AG09309 (cell line): ENCODE measurements at regions not wholly inside any gene's neighbourhood (a gene's known extent, or its start where the extent isn't known, plus 50 kb on each side); places are given as distances from the start of the nearest gene placed in this dataset.
"Not testable (repeated sequence)": the region's sequence is repeated elsewhere in the genome, so short reads cannot be mapped to it uniquely, and the experiment has no call there.

Experiments used
- DNase-seq: peaks from one replicate; pipeline ENCODE4 v3.0.0-alpha.2; 2010; ENCODE audit warnings: low read depth
- H3K4me3 ChIP-seq: 2 replicates; pipeline ENCODE4 v1.5.1; 2011; ENCODE audit warnings: mild to moderate bottlenecking, low read depth, low read length, moderate library complexity; ENCODE audit not compliant: control insufficient read depth
- TF ChIP-seq, protein P1 (sequence below): IDR thresholded peaks from 2 replicates; pipeline ENCODE4 v1.5.1; 2011; ENCODE audit warnings: mild to moderate bottlenecking, low read depth, low read length, inconsistent platforms; ENCODE audit not compliant: insufficient read depth, control insufficient read depth; ENCODE audit errors: missing control alignments

DNA sequence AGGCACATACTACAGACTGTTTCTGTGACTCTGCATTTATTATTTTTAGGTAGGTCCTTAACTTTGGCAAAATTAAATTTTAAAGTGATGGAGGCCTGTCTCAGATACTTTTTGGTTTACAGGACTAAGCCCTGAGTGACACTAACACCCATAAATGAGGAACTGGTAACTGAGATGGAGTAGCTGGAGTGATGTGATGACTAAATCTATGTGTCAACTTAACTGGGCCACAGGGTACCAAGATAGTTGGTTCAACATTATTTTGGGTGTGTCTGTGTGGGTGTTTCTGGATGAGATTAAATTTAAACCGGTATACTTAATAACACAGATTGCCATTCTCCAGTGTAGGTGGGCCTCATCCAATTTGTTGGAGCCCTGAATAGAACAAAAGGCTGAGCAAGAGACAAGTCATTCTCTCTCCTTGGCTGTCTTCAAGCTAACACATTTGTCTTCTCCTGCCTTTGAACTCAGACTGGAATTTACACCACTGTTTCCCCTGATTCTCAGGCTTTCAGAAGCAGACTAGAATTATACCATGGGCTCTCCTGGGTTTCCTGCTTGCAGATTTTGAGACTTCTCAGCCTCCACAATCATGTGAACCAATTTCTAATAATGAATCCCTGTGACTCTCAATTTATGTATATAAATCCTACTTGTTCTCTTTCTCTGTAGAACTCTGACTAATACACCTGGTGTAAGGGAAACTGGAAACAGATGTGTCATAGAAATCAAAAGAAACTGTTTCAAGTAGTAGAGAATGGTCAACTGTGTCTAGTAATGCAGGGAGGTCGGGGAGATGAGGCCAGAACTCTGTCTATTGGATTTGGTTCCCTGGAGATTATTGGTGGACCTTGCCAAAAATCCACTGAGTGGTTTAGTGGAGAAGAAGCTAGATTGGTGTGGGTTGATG is 579.2 kb downstream of the EPM2A start:
- no peak for DNase-seq
- TF ChIP-seq, protein P1, sequence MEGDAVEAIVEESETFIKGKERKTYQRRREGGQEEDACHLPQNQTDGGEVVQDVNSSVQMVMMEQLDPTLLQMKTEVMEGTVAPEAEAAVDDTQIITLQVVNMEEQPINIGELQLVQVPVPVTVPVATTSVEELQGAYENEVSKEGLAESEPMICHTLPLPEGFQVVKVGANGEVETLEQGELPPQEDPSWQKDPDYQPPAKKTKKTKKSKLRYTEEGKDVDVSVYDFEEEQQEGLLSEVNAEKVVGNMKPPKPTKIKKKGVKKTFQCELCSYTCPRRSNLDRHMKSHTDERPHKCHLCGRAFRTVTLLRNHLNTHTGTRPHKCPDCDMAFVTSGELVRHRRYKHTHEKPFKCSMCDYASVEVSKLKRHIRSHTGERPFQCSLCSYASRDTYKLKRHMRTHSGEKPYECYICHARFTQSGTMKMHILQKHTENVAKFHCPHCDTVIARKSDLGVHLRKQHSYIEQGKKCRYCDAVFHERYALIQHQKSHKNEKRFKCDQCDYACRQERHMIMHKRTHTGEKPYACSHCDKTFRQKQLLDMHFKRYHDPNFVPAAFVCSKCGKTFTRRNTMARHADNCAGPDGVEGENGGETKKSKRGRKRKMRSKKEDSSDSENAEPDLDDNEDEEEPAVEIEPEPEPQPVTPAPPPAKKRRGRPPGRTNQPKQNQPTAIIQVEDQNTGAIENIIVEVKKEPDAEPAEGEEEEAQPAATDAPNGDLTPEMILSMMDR, result no peak
- H3K4me3 ChIP-seq, result no peak overlapping the region

DNA sequence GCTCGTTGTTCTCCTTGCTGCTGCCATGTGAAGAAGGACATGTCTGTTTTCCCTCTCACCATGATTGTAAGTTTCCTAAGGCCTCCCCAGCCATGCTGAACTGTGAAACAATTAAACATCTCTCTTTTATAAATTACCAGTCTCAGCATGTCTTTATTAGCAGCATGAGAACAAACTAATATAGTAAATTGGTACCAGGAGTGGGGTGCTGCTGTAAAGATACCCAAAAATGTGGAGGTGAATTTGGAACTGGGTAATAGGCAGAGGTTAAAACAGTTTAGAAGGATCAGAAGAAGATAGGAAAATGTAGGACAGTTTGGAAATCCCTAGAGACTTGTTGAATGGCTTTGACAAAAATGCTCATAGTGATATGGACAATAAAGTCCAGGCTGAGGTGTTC is 576.7 kb downstream of the EPM2A start:
- not testable (repeated sequence) for DNase-seq, H3K4me3 ChIP-seq

DNA sequence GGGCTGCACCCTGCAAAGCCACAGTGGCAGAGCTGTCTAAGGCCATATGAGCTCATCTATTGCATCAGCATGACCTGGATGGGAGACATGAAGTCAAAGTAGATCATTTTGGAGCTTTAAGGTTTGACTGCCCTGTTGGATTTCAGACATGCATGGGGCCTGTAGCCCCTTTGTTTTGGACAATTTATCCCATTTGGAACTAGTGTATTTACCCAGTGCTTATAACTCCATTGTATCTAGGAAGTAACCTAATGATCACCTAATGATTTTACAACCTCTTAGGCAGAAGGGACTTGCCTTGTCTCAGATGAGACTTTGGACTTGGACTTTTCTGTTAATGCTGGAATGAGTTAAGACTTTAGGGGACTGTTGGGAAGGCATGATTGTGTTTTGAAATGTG is 575.4 kb downstream of the EPM2A start:
- H3K4me3 ChIP-seq, result no peak overlapping the region
- no peak for DNase-seq
- TF ChIP-seq, protein P1, result no peak

DNA sequence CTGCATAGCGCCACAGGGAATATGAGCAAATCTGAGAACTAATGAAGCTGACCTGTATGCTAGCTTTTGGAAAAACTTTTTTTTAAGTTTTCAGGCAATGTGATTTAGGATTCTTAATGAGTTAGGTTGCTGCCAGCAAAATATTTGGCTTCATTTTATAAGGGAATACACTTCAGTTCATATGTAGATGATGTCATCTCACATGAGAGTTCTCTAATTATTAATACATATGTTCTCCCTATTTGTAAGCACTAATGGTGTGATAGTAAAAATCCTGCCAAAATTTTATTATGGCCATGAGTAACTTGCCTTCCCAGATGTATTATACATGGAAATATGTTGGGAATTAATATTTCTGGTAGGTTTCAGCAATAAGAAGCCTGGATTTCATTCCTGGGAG is 573.8 kb downstream of the EPM2A start:
- TF ChIP-seq, protein P1, result no peak
- no peak for DNase-seq
- no peak overlapping the region for H3K4me3 ChIP-seq

DNA sequence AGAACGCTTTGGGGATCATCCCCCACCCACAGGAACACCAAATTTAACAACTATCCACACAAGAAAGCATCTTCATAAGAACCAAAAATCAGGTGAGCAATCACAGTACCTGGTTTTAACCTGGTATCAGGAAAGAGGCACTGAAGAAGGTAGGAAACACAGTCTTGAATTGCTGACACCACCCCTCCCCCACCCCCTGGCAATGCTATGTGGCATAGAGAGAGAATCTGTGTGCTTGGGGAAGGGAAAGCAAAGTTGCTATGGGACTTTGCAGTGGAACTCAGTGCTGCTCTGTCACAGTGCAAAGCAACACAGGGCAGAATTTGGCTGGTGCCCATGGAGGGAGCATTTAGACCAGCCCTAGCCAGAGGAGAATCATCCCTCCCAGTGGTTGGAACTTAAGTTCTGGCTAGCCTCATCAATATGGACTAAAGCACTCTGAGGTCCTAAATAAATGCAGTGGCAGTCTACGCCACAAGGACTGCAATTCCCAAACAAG is 565.5 kb downstream of the EPM2A start:
- DNase-seq, result no peak
- TF ChIP-seq, protein P1, result no peak

DNA sequence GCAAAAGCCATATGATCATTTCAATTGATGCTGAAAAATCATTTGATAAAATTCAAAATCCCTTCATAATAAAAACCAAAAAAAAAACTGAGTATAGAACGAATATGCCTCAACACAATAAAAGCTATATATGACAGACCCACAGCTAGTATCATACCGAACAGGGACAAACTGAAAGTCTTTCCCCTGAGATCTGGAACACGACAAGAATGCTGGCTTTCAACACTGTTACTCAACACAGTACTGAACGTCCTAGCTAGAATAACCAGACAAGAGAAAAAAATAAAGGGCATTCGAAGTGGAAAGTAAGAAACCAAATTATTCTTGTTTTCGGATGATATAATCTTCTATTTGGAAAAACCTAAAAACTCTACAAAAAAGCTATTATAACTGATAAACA is 559.9 kb downstream of the EPM2A start:
- no peak overlapping the region for H3K4me3 ChIP-seq
- TF ChIP-seq, protein P1, result no peak
- DNase-seq, result no peak

More for the DNA sequence above, 565.5 kb downstream of the EPM2A start:
- no peak overlapping the region for H3K4me3 ChIP-seq

DNA sequence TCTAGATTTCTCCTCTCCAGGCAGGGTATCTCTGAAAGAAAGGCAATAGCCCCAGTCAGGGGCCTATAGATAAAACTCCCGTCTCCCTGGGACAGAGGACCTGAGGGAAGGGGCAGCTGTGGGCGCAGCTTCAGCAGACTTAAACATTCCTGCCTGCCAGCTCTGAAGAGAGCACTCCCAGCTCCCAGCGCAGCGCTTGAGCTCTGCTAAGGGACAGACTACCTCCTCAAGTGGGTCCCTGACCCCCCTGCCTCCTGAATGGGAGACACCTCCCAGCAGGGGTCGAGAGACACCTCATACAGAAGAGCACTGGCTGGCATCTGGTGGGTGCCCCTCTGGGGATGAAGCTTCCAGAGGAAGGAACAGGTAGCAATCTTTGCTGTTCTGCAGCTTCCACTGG is 556.9 kb downstream of the EPM2A start:
- TF ChIP-seq, protein P1, result no peak
- no peak overlapping the region for H3K4me3 ChIP-seq
- no peak for DNase-seq
